ENCODE measurements at regions not wholly inside any gene's neighbourhood (a gene's known extent, or its start where the extent isn't known, plus 50 kb on each side); places are given as distances from the start of the nearest gene placed in this dataset. TPM values are rescaled to one million over a fixed set of nuclear protein-coding genes. Genes with fewer than 3 reads are reported as not detected.

- Histone ChIP-seq H3K27me3 (ENCODE audit: control insufficient read depth, insufficient read depth, low read length) (no peaks in the 10 kb centered on the region), H3K27ac (ENCODE audit: low read depth, low read length) (no peak overlapping the region), H3K9me3 (ENCODE audit: control insufficient read depth, insufficient read depth, low read length) (no peaks in the 10 kb centered on the region), H3K4me1 (ENCODE audit: control insufficient read depth, insufficient read depth, low read length) (no peaks in the 10 kb centered on the region), H3K36me3 (ENCODE audit: control insufficient read depth, insufficient read depth, low read length) (no peaks in the 10 kb centered on the region), H3K4me3 (ENCODE audit: low read depth, low read length) (no peak overlapping the region)
- DNase-seq (ENCODE audit: low read depth in 4 of 6, low spot score in 6 of 6) = no peak
- 90% methylated on average over 6 of the region's 11 CpGs for WGBS (ENCODE audit: insufficient coverage)
These were observed 55.7 kb upstream of the PRSS58 start for GRCh38 chr7:142313528-142313927.

- H3K9me3 ChIP-seq (ENCODE audit: control insufficient read depth, insufficient read depth, low read length) = no peaks in the 10 kb centered on the region
- no peak overlapping the region for H3K4me3 ChIP-seq (ENCODE audit: low read depth, low read length)
- no peaks in the 10 kb centered on the region for H3K27me3 ChIP-seq (ENCODE audit: control insufficient read depth, insufficient read depth, low read length)
- no peaks in the 10 kb centered on the region for H3K36me3 ChIP-seq (ENCODE audit: control insufficient read depth, insufficient read depth, low read length)
- no CpG with 5 or more reads among the region's 3 CpGs for WGBS (ENCODE audit: insufficient coverage)
- H3K4me1 ChIP-seq (ENCODE audit: control insufficient read depth, insufficient read depth, low read length) = no peaks in the 10 kb centered on the region
- H3K27ac ChIP-seq (ENCODE audit: low read depth, low read length) = no peak overlapping the region
- no peak for DNase-seq (ENCODE audit: low read depth in 4 of 6, low spot score in 6 of 6)
These were observed 54.0 kb upstream of the PRSS58 start for GRCh38 chr7:142311876-142312275.

GRCh38 chr7:142308918-142309317 lies 51.1 kb upstream of the PRSS58 start:
- H3K4me1 ChIP-seq (ENCODE audit: control insufficient read depth, insufficient read depth, low read length) = no peaks in the 10 kb centered on the region
- WGBS (ENCODE audit: insufficient coverage) = 70% methylated on average over 3 of the region's 3 CpGs
- no peak overlapping the region for H3K27ac ChIP-seq (ENCODE audit: low read depth, low read length)
- H3K9me3 ChIP-seq (ENCODE audit: control insufficient read depth, insufficient read depth, low read length) = no peaks in the 10 kb centered on the region
- DNase-seq (ENCODE audit: low read depth in 4 of 6, low spot score in 6 of 6) = no peak
- no peaks in the 10 kb centered on the region for H3K27me3 ChIP-seq (ENCODE audit: control insufficient read depth, insufficient read depth, low read length)
- H3K36me3 ChIP-seq (ENCODE audit: control insufficient read depth, insufficient read depth, low read length) = no peaks in the 10 kb centered on the region
- no peak overlapping the region for H3K4me3 ChIP-seq (ENCODE audit: low read depth, low read length)

DNA sequence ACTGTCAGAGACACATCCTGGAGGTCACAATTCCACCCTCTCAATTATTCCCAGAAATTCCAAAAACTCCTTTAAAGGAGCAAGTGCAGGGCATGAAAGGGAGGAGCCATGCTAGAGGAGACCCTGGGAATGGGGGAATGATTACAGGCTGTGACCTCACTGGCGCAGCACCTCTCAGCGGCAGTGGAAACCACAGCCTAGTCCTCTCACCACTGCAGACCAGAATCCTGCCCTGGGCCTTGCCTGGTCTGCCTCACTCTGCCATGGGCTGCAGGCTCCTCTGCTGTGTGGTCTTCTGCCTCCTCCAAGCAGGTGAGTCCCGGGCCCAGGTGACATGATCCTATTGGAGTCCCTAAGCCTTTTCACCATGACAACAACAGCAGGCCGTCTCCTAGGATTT lies 50.5 kb upstream of the PRSS58 start:
- no peak for DNase-seq (ENCODE audit: low read depth in 4 of 6, low spot score in 6 of 6)
- H3K27ac ChIP-seq (ENCODE audit: low read depth, low read length) = no peak overlapping the region
- H3K9me3 ChIP-seq (ENCODE audit: control insufficient read depth, insufficient read depth, low read length) = no peaks in the 10 kb centered on the region
- 70% methylated on average over 4 of the region's 4 CpGs for WGBS (ENCODE audit: insufficient coverage)
- no peaks in the 10 kb centered on the region for H3K4me1 ChIP-seq (ENCODE audit: control insufficient read depth, insufficient read depth, low read length)
- no peak overlapping the region for H3K4me3 ChIP-seq (ENCODE audit: low read depth, low read length)
- H3K36me3 ChIP-seq (ENCODE audit: control insufficient read depth, insufficient read depth, low read length) = no peaks in the 10 kb centered on the region
- no peaks in the 10 kb centered on the region for H3K27me3 ChIP-seq (ENCODE audit: control insufficient read depth, insufficient read depth, low read length)

Small RNA genes in the stretch of these regions (small RNA-seq; reads per million reads assigned to genes)
- gene TRBV5-2 (ENCODE audit: low replicate concordance) = not detected
- gene TRBV8-1 (ENCODE audit: low replicate concordance) = not detected
- not detected for gene TRBV8-2 (ENCODE audit: low replicate concordance)

Data from spinal cord (tissue), 10 donors.